Tibial nerve (tissue), 4 donors: ENCODE measurements at regions not wholly inside any gene's neighbourhood (a gene's known extent, or its start where the extent isn't known, plus 50 kb on each side); places are given as distances from the start of the nearest gene placed in this dataset.
A peak's percentile ranks its signal among the peaks of the same experiment; 100 is the strongest.

Experiments
- DNase-seq, 2 donors: peaks; one replicate each; pipeline ENCODE4 v3.0.0-alpha.2; 2019; ENCODE audit warnings: low spot score in 2 of 2
- H3K27ac ChIP-seq, 4 donors: fragments of 200-600 bp; sonication (generic) in 3 of 4; one replicate each; pipeline ENCODE4 v1.5.1; 2017 to 2019; ENCODE audit warnings: mild to moderate bottlenecking in 1 of 4
- H3K27me3 ChIP-seq, 2 donors: fragments of 200-600 bp; sonication (generic) in 1 of 2; one replicate each; pipeline versions ENCODE4 v1.5.1 to v1.6.0; 2017 to 2019
- H3K36me3 ChIP-seq, 3 donors: fragments of 200-600 bp; sonication (generic); one replicate each; pipeline ENCODE4 v1.5.1; 2018 to 2019
- H3K4me1 ChIP-seq, 4 donors: fragments of 200-600 bp; sonication (generic) in 3 of 4; one replicate each; pipeline ENCODE4 v1.5.1; 2017 to 2019
- H3K4me3 ChIP-seq, 4 donors: fragments of 200-600 bp; sonication (generic) in 3 of 4; one replicate each; pipeline ENCODE4 v1.5.1; 2017 to 2019; ENCODE audit warnings: mild to moderate bottlenecking in 1 of 4, moderate library complexity in 1 of 4
- H3K9me3 ChIP-seq, 4 donors: fragments of 200-600 bp; sonication (generic) in 3 of 4; one replicate each; pipeline ENCODE4 v1.5.1; 2017 to 2019
- CTCF ChIP-seq, 5 experiments: fragments of 200-600 bp in 3 of 5; fragments of 450-650 bp in 2 of 5; sonication (generic) in 3 of 5; IDR thresholded peaks; one replicate each; pipeline ENCODE4 v1.5.1; 2016 to 2019; ENCODE audit warnings: antibody characterized with exemption in 5 of 5, mild to moderate bottlenecking in 3 of 5, moderate library complexity in 2 of 5
- EP300 ChIP-seq, 2 donors: sonication (generic); formaldehyde crosslinking; IDR thresholded peaks; one replicate each; pipeline ENCODE4 v1.6.1; 2017; ENCODE audit warnings: antibody characterized with exemption in 2 of 2, mild to moderate bottlenecking in 1 of 2
- POLR2A ChIP-seq, 2 donors: fragments of 450-650 bp; IDR thresholded peaks; one replicate each; pipeline ENCODE4 v1.6.1; 2017; ENCODE audit warnings: antibody characterized with exemption in 2 of 2, mild to moderate bottlenecking in 2 of 2, moderate library complexity in 2 of 2
- WGBS, 2 donors: methylation state at CpG; one replicate each; pipeline ENCODE4 v1.1.5; 2018; 5-methylcytosine and 5-hydroxymethylcytosine counted together

GRCh38 chr13:105579821-105580710 lies 955.4 kb downstream of the EFNB2 start:
- Histone ChIP-seq H3K4me1 (no peaks in the 10 kb centered on the region), H3K9me3 (peaks cover 0 to 3% (median 0%) of the 10 kb centered on the region in 4 donors), H3K27me3 (no peaks in the 10 kb centered on the region), H3K36me3 (no peaks in the 10 kb centered on the region), H3K4me3 (no peak overlapping the region), H3K27ac (no peak overlapping the region)
- no peak for DNase-seq
- WGBS, 2 donors, result 96 to 98% methylated on average over 2 of the region's 2 CpGs
- TF ChIP-seq CTCF (IDR thresholded peaks at IDR 0.05) (no peak), POLR2A (IDR thresholded peaks at IDR 0.05) (no peak), EP300 (IDR thresholded peaks at IDR 0.05) (no peak)

- H3K9me3 ChIP-seq, result peaks cover 0 to 8% (median 0%) of the 10 kb centered on the region in 4 donors
- H3K36me3 ChIP-seq, result no peaks in the 10 kb centered on the region
- H3K27me3 ChIP-seq, result no peaks in the 10 kb centered on the region
- TF ChIP-seq EP300 (IDR thresholded peaks at IDR 0.05) (no peak), POLR2A (IDR thresholded peaks at IDR 0.05) (no peak), CTCF (IDR thresholded peaks at IDR 0.05) (no peak)
- H3K27ac ChIP-seq, result peak overlapping the region in 1 of 4 donors; percentile 50
- no peak for DNase-seq
- WGBS, 2 donors, result 47 to 60% methylated on average over 1 of the region's 1 CpG
- H3K4me3 ChIP-seq, result no peak overlapping the region
- no peaks in the 10 kb centered on the region for H3K4me1 ChIP-seq
These were observed 962.3 kb downstream of the EFNB2 start for GRCh38 chr13:105573136-105573535.

- Histone ChIP-seq H3K27me3 (no peaks in the 10 kb centered on the region), H3K4me3 (no peak overlapping the region), H3K36me3 (no peaks in the 10 kb centered on the region), H3K9me3 (peaks cover 0 to 8% (median 0%) of the 10 kb centered on the region in 4 donors), H3K4me1 (no peaks in the 10 kb centered on the region), H3K27ac (no peak overlapping the region)
- no peak for TF ChIP-seq EP300 (IDR thresholded peaks at IDR 0.05)
- no peak for TF ChIP-seq POLR2A (IDR thresholded peaks at IDR 0.05)
- no peak for TF ChIP-seq CTCF (IDR thresholded peaks at IDR 0.05)
- no peak for DNase-seq
- 59 to 66% methylated on average over 1 of the region's 1 CpG for WGBS, 2 donors
These were observed 963.1 kb downstream of the EFNB2 start for GRCh38 chr13:105572401-105572800.

- no peak overlapping the region for H3K27ac ChIP-seq
- no peak overlapping the region for H3K4me3 ChIP-seq
- WGBS, 2 donors, result 95 to 96% methylated on average over 2 of the region's 2 CpGs
- no peak for TF ChIP-seq EP300 (IDR thresholded peaks at IDR 0.05)
- TF ChIP-seq CTCF (IDR thresholded peaks at IDR 0.05), result no peak
- H3K9me3 ChIP-seq, result peaks cover 0 to 3% (median 0%) of the 10 kb centered on the region in 4 donors
- H3K4me1 ChIP-seq, result no peaks in the 10 kb centered on the region
- H3K27me3 ChIP-seq, result no peaks in the 10 kb centered on the region
- DNase-seq, result no peak
- no peaks in the 10 kb centered on the region for H3K36me3 ChIP-seq
These were observed 965.6 kb downstream of the EFNB2 start for GRCh38 chr13:105569816-105570215.

- Histone ChIP-seq H3K4me3 (no peak overlapping the region), H3K27ac (no peak overlapping the region), H3K4me1 (no peaks in the 10 kb centered on the region), H3K36me3 (no peaks in the 10 kb centered on the region), H3K27me3 (no peaks in the 10 kb centered on the region), H3K9me3 (no peaks in the 10 kb centered on the region)
- DNase-seq, result no peak
- WGBS, 2 donors, result 91 to 94% methylated on average over 7 of the region's 7 CpGs
- no peak for TF ChIP-seq CTCF (IDR thresholded peaks at IDR 0.05)
- no peak for TF ChIP-seq EP300 (IDR thresholded peaks at IDR 0.05)
- no peak for TF ChIP-seq POLR2A (IDR thresholded peaks at IDR 0.05)
These were observed 967.4 kb downstream of the EFNB2 start for GRCh38 chr13:105567951-105568525.
